ENCODE measurements at regions not wholly inside any gene's neighbourhood (a gene's known extent, or its start where the extent isn't known, plus 50 kb on each side); places are given as distances from the start of the nearest gene placed in this dataset.

GRCh38 chr4:3831529-3832150 is 65.5 kb downstream of the ADRA2C start:
- DNase-seq (ENCODE audit: low spot score): no peak

GRCh38 chr4:3832536-3833220 is 66.5 kb downstream of the ADRA2C start:
- no peak for DNase-seq (ENCODE audit: low spot score)

- no peak for DNase-seq (ENCODE audit: low spot score)
Measured at GRCh38 chr4:3833326-3833989, 67.3 kb downstream of the ADRA2C start.

- no peak for DNase-seq (ENCODE audit: low spot score)
Measured at GRCh38 chr4:3834186-3834662, 68.0 kb downstream of the ADRA2C start.

- no peak for DNase-seq (ENCODE audit: low spot score)
Measured at GRCh38 chr4:3834663-3835521, 68.7 kb downstream of the ADRA2C start.

- no peak for DNase-seq (ENCODE audit: low spot score)
Measured at GRCh38 chr4:3835527-3836405, 69.6 kb downstream of the ADRA2C start.

- DNase-seq (ENCODE audit: low spot score): no peak
Measured at GRCh38 chr4:3836406-3836755, 70.2 kb downstream of the ADRA2C start.

GRCh38 chr4:3836756-3837601 is 70.8 kb downstream of the ADRA2C start:
- no peak for DNase-seq (ENCODE audit: low spot score)

GRCh38 chr4:3838437-3839380 is 72.5 kb downstream of the ADRA2C start:
- no peak for DNase-seq (ENCODE audit: low spot score)

GRCh38 chr4:3845094-3845743 is 79.0 kb downstream of the ADRA2C start:
- DNase-seq (ENCODE audit: low spot score): no peak

- DNase-seq (ENCODE audit: low spot score): no peak
Measured at GRCh38 chr4:3845744-3846429, 79.7 kb downstream of the ADRA2C start.

GRCh38 chr4:3847211-3847940 is 81.2 kb downstream of the ADRA2C start:
- DNase-seq (ENCODE audit: low spot score): no peak

GRCh38 chr4:3848323-3848722 is 82.1 kb downstream of the ADRA2C start:
- no peak for DNase-seq (ENCODE audit: low spot score)

GRCh38 chr4:3849140-3849539 is 83.0 kb downstream of the ADRA2C start:
- DNase-seq (ENCODE audit: low spot score): no peak

- DNase-seq (ENCODE audit: low spot score): no peak
Measured at GRCh38 chr4:3850128-3850527, 83.9 kb downstream of the ADRA2C start.

GRCh38 chr4:3851211-3851610 is 85.0 kb downstream of the ADRA2C start:
- no peak for DNase-seq (ENCODE audit: low spot score)

- no peak for DNase-seq (ENCODE audit: low spot score)
Measured at GRCh38 chr4:3851881-3852280, 85.7 kb downstream of the ADRA2C start.
